Renal cortical epithelial cell (primary cell): ENCODE measurements at regions not wholly inside any gene's neighbourhood (a gene's known extent, or its start where the extent isn't known, plus 50 kb on each side); places are given as distances from the start of the nearest gene placed in this dataset.
A peak's percentile ranks its signal among the peaks of the same experiment; 100 is the strongest.

Experiments
- DNase-seq: peaks from one replicate; pipeline ENCODE4 v3.0.0-alpha.2; 2011; ENCODE audit warnings: low read depth

DNA sequence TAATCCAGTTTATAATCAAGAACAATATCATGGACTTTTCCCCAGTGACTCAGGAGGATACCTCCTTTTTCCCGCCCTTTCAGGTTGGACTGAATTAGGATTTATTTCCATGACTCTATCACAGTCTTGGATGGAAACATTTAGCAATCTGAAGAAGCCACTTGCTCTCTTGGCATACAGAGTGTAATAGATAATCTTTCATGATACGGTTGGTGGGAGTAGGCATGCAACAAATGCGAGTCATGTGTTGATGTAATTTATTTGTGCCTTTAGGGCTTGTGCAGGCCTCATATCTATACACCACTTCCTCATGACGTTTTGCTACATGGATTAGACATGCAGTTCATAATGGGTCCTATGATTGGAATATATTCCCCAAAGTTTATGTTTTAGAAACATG is 54.2 kb upstream of the MCTP2 start:
- DNase-seq, result peak; percentile 51

DNA sequence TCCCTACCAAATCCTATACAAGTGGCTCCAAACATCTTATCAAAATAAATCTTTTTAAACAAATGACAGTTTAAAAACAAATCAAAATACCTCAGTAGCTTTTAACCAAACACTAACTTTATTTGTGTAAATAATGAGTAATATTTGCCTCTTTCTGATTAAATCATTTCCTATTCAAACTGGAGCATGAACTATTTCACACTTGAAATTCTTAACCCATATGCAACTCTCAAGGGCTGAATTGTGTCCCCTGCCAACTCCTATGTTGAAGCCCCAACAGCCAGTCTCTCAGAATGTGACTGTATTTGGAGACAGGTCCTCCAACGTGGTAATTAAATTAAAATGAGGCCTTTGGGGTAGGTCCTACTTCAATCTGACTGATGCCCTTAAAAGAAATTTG is 55.9 kb upstream of the MCTP2 start:
- DNase-seq, result no peak

DNA sequence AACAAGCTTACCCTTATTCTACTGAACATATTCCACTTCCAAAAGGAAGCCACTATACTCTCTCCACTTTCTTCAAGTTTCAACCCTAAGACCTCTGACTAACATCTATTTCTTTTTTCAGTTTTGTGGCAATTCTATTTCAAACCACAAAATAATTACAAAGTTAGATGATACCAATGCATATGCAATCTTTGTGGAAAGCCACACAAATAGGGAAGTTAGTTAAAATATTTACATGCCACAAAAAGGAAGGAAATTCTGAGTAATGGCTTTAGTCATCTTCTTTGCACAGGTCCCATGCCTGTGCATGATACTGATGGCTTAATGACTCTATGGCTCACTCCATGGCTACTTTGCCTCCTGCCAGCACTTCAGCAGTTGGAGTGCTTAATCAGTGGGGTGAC is 57.0 kb upstream of the MCTP2 start:
- peak; percentile 47 for DNase-seq

DNA sequence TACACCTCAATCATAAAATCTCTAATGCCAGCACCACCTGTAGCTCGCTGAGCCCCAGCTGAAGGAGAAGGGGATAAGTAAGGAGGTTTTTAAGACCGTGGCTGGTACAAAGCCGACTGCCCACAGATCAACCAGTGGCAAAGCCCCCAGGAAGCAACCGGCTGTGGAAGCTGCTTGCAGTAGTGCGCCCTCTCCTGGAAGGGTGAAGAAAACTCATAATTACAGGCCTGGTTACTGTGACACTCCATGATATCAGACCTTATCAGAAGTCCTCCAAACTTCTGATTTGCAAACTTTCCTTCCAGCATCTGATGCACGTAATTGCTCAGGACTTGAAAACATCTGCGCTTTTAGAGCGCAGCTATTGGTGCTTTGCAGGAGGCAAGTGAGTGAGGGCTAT is 63.1 kb upstream of the MCTP2 start:
- DNase-seq, result no peak

DNA sequence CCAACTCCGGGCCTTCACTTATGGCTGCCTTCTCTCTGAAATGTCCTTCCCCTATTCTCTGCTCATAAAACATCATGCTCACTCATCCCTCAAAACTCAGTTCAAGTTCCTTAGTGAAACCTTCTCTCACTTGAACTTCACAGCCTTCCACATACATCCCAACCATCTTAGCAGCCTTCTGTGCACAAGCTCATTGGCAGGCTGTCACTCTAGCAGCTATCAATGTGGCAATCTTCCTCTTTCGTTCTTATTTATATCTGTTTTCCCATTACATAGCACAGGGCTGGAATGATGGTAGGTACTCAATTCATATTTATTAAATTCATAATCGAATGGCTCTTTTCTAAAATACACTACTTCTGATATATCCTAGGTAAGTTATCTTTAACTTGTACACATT is 66.4 kb upstream of the MCTP2 start:
- DNase-seq, result no peak

DNA sequence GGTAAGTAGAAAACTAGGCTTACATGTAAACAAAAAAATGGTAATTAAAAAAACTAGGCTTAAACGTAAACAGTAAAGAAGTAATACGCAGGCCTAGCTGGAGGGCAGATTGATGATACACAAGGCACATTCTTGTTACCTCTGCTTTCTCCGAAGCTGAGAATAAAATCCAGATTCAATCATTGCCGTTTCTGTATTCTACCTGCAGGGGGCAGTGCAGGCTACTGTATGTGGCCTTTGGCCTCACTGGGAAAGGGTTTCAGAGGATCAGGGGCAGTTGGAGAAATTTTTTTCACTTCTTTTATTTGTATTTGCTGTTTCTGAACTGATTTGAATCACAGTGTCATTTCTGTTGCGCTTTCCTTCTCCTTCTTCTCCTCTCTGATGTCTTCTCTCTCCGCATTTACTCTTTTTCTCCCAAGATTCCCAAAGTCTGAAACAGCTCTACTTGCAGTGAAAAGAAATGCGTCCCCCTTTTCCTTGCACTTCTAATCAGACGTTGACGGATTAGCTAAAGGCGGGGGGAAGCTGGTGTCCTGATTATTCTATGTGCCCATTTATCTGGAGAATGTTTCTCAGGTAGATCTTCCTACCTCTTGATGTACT is 67.1 kb upstream of the MCTP2 start:
- peak; percentile 24 for DNase-seq

DNA sequence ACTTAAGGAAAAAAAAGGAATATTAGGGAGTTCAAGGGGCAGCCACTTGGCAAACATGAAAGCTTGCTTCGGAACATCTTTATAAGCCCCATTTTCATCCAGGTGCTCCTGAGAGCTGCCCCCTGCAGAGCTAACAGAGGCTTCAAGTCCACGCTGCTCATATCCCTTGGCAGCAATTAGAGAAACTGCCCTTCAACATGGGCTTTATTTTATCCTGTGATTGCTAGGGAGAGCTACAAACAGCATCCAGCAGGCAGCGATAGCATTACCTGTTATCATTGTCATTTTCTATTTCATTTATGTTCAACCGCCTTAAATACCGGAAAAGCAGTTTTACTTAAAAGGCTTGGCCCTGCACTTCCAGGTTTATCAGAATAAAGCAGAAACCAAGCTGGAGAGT is 68.4 kb upstream of the MCTP2 start:
- no peak for DNase-seq

DNA sequence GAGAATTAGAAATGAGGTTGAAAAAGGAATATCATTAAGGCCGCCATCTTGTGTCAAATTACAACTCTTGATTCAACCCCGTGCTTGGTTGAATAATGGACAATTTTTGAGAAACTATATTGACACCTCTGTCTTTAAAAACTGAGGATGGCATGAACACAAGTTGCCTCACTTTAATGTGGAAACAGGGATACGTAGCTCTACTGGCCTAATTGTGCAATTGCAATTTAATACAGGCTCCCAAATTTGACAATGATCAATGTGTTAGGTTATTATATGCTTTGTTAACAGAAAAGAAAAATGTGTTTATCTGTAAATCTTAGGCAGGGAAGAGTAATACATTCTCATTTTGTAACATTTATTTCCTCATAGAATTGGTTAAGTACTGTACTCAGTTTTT is 77.1 kb upstream of the MCTP2 start:
- DNase-seq, result no peak

DNA sequence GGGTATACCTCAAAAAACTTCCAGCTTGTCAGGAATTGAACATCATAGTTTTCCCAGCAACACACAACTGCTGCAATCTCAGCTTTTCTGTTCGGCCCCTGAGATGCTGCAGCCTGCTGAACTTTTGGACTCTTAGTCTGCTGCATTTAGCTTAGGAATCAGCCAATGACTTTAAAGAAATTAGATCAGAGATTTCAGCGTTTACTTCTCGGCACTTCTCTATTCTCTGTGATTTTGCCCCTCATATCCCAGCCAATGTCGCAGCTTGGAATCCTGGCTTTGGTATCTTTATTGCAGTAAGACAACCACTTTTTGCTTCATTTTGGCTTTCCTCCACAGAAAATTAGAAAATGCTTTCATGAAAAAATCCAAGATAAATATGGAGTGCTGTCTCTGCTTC is 86.3 kb upstream of the MCTP2 start:
- DNase-seq, result no peak

DNA sequence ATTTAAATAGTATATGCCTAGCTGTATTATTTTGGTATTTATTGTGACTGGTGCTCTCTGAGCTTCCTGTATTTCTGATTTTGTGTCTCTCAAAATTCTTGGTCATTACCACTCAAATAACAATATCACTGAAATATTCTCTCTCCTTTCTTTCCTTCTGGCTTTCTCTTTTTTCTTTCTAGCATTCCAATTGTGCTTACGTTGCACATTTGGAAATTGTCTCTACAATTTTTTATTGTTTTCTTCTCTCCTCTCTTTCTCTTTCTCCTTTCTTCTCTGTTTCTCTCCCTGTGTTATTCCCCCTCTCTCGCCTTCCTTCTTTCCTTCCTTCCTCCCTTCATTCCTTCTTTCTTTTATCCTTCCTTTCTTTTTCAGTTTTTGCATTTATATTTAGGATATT is 89.6 kb upstream of the MCTP2 start:
- no peak for DNase-seq

DNA sequence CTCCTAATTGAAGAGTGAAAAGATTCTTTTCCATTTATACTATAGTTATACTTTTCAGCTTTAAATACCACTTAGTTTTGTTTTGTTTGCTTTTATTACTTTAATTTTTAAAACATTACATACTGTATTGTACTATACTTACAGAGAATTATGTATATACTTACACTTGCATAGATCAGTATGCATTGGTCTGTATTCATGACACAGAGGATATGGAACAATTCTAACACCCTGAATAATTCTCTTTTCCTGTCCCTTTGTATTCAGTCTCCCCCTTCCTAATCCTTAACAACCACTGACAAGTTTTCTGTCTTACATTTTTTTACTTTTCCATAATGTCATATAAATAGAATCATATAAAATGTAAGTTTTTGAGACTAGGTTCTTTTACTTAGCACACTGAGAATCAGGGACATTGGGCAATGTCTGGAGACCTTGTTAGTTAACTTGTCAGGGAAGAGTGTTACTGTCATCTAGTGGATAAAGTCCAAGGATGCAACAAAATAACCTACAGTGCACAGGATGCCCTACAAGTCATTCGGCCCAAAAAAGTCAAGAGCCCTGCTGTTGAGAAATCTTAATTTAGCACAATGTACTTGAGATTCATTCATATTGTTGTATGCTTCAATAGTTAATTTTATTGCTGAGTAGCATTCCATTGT is 95.7 kb upstream of the MCTP2 start:
- no peak for DNase-seq

DNA sequence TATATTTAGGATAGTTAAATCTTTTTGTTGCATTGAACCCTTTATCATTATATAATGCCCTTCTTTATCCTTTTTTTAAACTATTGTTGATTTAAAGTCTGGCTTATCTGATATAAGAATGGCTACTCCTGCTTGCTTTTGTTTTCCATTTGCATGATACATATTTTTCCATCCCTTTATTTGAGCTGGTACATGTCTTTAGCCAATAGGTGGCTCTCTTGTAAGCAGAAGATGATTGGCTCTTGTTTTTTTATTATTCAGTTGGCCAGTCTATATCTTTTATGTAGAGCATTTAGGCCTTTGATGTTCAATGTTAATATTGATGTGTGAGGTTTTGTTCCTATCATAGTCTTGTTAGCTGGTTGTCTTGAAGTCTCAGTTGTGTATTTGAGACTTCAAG is 99.5 kb upstream of the MCTP2 start:
- no peak for DNase-seq

DNA sequence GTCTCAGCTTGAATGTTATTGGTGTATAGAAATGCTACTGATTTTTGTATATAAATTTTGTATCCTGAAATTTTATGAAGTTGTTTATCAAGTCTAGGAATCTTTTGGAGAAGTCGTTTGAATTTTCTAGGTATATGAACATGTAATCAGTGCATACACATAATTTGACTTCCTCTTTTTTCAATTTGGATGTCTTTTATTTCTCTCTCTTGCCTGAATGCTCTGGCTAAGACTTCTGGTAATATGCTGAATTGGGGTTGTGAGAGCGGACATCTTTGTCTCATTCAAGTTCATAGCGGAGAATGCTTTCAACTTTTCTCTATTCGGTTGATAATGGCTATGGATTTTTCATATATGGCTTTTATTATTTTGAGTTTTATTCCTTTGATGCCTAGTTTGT is 100.9 kb upstream of the MCTP2 start:
- no peak for DNase-seq

DNA sequence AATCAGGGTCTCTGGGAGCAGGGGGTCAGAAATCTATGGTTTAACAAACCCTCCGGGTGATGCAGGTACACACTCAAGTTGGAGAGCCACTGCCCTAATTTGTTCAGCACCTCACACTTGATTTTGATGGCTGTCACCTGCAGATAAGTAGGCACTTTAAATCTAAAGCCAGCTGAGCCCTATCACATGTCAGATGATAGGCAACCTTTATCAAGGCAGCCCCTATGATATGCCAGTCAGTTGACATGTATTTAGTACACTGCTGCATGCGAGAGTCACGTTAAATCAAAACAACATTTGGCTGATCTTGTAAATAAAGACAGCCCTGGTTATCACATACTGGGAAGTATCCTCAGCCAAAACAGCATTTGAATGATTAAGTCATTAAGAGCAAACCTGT is 104.4 kb upstream of the MCTP2 start:
- no peak for DNase-seq

DNA sequence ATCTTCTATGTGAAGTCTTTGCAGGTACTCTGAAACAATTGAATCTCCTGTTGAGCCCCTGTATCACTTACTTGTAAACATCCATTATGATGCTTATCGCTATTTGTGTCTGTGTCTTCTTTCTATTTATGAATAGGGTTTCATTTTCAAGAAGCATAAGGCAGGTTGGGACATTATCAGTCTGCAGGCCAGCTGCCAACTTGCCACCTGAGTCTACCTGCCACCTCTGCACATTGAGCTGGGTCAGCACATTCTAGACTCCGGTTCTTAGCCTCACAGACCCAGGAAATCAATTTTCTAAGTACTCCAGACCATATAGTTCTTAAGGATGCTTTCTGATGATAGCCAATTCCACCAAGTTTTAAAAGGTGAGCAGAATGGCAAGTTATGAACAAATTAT is 105.7 kb upstream of the MCTP2 start:
- no peak for DNase-seq

DNA sequence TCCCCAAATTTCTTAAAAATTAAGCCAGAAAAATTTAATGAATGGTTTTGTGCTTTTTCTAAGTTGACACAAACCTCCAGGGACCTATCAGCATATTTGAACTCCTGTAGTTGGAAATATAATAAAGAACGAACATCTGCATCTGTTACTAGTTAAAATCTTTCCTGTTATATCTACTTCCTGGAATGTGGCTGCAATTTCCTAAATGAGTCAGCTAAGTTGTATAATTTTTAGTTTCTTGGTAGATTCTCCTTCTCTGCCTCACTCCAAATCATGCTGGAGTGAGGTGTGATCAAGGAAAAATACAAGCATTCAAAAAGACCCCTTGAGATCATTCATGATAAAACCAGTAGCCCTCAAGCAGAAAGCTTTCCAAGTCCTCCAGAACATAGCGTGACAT is 106.2 kb upstream of the MCTP2 start:
- DNase-seq, result no peak

DNA sequence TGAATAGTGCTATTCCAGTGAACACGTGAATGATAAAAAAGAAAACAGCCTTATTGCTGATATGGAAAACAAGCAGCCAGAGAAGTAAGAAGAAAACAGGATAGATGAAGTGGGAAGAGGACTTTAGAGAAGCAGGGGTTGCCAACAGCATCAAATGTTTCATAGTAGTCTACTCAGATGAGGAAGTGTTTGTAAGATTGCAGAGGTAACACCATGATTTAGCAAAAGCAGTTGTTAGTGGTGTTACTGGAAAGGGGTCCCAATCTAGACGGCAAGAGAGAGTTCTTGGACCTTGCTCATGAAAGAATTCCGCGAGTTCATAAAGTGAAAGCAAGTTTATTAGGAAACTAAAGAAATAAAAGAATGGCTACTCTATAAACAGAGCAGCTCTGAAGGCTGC is 108.8 kb upstream of the MCTP2 start:
- no peak for DNase-seq

DNA sequence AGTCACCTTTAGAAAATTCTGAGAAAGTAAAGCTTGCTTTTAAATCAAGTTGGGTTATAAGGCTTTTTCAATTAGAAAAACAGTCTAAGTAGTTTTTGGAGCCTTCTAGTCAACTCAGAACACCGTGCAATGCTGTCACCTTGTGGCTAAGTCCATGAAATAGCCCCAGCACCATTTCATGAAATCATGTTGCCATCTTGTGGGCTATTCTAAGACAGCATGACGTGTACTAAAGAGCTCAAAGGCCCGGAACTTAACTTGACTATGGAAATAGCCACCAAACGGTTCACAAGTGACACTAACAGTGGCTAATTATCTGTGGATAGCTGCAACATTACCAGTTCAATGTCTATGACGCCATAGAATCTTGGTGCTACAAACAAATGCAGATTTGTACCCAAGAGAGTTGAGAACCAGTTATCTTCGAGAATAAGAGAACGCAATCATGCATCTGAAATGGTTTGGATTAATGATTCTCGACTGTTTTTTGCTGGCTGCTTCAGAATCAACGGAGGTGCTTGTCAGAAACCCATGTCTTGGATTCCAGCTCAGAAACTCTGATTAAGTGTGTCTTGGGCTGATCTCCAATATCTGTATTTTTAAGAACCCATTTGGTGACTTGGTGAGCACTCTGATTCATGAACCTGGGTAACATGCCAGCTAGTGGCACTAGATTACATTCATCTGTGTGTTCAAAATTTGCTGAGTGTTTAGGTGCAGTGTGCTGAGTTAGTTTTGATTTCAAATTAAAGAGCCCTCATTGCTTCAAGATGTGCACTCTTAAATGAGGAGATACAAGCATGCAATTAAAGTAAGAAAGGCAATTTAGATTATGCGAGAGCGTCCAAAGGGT is 111.2 kb upstream of the MCTP2 start:
- DNase-seq, result peak; percentile 84

DNA sequence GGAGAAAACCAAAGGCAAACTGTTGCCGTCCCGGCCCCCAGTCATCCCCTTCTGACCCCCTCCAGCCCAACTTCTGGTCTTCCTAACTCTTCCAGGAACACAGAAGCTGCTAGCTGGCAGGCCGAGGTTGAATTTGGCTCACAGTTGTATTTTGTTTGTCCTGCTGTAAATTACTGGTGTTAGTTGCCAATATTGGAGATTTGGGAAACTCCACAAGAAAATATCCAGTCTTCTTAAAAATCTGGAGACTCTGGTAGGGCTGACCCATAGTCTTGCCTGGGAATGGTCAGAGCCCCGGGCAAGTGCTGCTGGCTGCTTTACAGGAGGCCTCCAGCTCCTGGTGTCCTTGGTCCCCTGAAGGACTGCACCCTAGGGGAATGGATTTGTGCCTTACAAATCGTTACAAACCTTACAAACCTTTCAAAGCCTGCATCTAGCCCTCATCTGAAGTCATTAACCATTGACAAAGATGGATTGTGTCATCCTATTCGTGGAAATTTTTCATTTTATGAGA is 112.0 kb upstream of the MCTP2 start:
- no peak for DNase-seq

DNA sequence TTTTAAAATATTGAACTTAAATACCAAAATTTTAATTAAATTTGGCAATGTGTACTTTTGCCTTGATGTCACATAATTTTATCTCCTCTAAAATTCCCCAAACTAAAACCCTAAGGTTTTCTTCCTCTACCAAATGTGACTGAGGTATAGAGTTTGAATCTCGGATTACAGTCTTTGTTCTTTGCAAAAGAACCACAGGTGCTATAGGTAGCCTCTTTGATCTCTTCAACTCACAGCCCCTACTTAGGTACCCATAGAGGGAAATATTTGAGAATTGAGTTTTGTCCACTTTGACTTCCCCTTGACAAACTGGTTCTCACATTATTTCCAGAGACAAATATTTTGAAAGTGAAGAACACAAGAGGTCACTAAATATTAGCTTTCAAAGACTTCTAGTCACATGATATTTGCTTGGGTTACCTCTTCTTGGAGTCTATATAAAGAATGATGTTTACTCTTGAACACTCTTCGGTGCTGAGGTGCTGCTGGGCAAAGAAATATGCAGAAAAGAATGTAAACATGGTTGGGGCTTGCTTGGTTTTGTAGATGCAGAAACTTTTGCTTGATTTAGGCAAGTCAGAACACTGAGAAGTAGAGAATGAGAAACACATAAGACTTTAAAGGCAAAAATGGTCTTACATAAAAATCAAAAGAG is 120.8 kb upstream of the MCTP2 start:
- no peak for DNase-seq

DNA sequence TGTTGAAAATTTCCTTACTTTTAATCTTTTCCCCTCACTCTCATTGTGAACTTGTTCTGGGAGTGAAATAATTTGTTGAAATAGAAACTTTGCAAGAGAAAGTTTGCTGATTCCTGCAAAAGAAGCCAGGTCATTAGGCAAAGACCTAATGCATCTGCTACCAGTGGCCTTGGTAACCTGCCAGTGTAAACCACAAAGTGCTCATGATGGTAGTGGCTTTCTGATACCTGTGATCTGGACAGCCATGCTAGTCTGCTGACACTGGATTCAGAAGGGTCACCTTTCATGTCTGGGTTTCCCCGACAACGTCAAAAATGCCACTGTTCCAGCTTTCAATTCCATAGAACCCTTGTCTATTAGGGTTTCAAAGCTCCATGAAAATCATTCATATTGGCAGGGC is 123.7 kb upstream of the MCTP2 start:
- DNase-seq, result no peak

DNA sequence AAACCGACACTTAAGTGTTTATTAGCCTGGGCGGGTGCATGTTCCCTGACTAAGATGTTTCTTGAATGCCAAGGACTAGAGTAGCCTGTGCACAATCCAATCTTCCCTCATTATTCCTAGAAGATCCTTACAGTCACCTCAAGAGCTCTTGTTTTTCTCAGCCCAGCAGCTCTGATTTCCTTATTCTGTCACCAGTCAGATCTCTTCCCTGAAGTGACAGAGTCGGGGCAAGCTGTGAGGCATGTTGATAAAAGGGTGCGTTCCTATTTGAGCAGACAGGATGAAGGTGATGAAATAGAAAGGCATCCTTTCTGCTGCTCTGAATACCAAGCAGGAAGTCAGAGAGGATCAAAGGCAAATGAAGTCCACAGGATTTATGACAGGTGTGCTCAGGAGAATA is 125.6 kb upstream of the MCTP2 start:
- DNase-seq, result peak; percentile 15

DNA sequence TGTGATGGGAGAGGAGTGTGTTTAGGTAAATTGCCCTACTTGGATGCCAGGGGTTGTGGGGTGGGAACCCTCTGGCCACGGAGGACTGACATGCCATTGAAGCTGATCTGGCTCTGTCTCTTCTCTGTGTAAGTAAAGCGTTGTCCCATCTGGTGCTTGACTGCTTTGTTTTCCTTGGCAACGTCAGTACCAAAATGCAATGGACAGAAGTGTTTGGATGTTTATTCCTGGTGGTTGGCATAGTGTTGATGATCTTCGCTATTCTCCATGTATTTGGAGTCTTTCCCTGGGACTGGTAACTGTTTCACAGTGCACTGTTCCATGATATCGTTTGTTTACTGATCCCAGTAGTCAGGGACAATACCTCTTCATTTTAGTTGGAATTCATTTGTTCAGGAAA is 130.5 kb upstream of the MCTP2 start:
- DNase-seq, result no peak
